Right ventricle myocardium inferior (tissue), 1 donor: ENCODE measurements at regions not wholly inside any gene's neighbourhood (a gene's known extent, or its start where the extent isn't known, plus 50 kb on each side); places are given as distances from the start of the nearest gene placed in this dataset.

Experiments
- ATAC-seq: fragments of 200-7000 bp; cut with Tn5 transposase; one replicate; pipeline ENCODE4 v1.9.1; 2020; ENCODE audit warnings: mild to moderate bottlenecking, moderate library complexity
- DNase-seq: peaks from one replicate; pipeline ENCODE4 v3.0.0; 2021; ENCODE audit errors: missing footprints
- intact Hi-C: fragments of 100-400 bp; cut with DNase I; formaldehyde crosslinking; loops from one replicate; pipeline ENCODE4 v1.11.0; 2022
- donor health status: DM: no; HTN: yes; CAD: no; lungs with severe emphysema.

DNA sequence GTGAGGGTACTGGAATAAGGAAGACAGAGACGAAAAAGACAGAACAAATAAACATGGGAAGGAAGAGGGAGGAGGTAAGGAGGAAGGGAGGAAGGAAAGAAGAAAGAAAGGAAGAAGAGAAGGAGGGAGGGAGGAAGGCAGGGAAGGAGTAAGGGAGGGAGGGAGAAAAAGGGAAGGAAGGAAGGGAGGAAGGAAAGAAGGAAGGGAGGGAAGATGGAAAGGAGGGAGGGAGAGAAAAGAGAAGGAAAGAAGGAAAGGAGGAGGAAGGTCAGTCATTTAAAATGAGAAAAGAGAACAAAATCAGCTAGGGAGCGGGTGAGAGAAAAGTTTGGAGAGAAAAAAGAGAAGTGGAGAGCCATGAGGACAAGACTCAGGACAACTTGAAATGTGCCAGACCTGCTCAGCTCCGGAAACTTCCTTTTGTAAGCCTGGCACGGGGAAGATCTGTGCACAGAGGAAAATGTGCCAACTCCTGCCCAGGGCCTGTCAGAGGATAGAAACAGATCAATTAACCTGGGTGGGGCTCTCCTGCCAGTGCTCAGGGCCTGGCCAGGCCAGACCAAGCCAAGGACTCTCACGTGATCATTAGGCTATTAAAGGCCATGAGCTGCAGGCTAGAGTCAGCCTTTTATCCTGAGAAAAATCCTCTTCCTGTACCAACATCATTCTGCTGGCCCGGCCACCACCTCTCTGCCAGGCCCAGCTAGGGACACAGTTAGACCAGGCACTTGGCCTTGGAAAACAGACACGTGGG, 50.1 kb upstream of the BCL6 start:
- no peak for ATAC-seq
- intact Hi-C loops, result no loop called here
- DNase-seq, result no peak

DNA sequence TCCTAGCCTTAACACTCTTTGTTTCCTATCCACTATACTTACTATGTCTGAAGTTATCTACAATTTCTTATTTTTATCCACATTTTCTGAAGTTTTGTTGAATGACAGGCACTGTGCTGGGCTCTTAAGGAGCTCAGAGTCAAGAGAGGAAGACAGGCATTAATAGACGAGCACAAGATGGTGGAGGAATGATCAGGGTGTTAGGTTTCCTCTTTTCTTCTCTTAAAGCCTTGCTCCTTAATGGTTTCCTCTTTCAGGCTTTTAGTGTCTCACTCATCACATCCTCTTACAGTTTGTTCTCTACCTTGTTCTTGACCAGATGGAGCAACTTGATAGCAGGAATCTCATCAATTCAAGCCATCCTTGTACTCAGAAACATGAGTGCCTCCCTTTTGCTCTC, 52.9 kb upstream of the BCL6 start:
- no peak for ATAC-seq
- no peak for DNase-seq
- intact Hi-C loops, result no loop called here

GRCh38 chr3:187798531-187799530, 53.6 kb upstream of the BCL6 start:
- intact Hi-C loops, result no loop called here
- no peak for DNase-seq
- ATAC-seq, result no peak

- ATAC-seq, result no peak
- DNase-seq, result no peak
- intact Hi-C loops, result no loop called here
Measured at GRCh38 chr3:187799942-187800641, 54.8 kb upstream of the BCL6 start.

GRCh38 chr3:187801152-187801551, 55.9 kb upstream of the BCL6 start:
- ATAC-seq, result no peak
- intact Hi-C loops, result no loop called here
- no peak for DNase-seq

DNA sequence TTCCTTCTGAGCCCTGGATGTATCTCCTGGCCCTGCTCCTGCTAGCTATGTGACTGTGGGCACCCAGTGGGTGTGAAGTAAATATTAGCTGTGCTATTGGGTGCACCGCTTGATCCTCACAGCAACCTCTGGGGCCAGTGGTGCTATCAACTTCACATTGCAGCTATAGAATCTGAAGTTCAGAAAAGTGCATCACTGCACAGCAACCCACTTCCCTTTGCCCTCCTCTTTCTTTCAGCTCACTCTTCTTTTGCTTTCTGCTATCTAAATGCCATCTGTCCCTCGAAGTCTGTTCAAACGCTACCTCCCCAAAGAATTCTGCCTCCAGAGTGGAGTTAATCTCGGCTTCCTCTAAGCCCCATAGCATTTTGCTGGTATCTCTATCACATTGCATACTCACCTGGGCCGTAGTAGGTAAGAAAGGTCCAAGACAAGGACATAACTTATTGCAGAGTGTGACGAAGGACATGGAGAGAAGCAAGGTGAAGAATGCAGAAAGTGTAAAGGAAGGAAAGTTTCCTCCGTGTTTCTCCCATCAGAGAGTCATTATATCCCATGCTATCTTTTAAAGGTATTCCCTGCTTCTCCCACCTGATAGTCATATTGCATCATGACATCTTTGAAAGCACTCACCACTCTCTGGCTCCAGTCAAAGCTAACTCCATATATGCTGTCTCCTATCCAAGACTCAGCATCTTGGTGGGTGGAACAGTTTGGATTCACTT, 57.1 kb upstream of the BCL6 start:
- no peak for DNase-seq
- ATAC-seq, result no peak
- intact Hi-C loops, result no loop called here

DNA sequence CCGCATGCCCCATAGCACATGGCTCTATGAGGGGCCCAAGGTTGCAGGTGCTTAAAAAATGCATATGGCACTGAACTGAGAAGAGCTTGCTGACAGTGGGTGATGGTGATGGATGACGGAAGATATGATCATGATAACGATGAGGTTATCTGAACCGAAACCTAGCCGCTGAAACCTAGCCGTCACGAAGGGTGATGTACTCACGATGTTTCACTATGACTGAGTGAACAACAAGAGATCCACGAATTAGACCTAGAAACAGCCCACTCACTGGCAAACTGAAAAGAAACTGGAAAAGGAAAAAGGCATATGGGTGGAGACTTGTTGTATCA, 57.6 kb upstream of the BCL6 start:
- no peak for ATAC-seq
- intact Hi-C loops, result no loop called here
- no peak for DNase-seq

DNA sequence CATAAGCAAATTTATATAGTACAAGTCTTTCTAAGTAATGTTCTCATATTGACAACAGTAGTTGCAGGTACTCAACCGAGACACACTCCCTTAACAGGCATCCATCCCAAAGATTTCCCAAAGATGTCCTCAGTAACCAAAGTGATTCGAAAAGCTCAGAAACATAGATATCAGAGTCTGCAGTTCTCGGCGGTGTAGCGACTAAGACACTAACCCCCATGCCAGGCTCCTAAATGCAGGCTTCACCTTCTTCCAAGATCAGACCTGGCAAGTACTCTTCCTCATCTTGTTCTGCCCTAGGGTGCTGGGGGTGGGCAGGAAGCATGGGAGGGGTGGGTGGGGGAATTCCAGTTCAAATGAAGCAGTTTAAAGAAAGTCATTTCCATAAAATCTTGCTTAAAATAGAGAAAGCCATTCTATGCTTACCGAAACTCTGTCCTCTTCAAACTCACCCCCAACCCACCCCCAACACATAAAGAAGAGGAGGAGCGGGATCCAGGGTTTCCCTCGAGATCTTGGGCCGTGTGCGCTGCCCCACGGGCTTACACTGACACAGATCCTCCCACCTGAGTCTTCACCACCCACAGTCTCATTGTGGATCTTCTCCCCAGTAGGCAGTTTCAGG, 59.0 kb upstream of the BCL6 start:
- no peak for ATAC-seq
- intact Hi-C loops, result no loop called here
- no peak for DNase-seq

DNA sequence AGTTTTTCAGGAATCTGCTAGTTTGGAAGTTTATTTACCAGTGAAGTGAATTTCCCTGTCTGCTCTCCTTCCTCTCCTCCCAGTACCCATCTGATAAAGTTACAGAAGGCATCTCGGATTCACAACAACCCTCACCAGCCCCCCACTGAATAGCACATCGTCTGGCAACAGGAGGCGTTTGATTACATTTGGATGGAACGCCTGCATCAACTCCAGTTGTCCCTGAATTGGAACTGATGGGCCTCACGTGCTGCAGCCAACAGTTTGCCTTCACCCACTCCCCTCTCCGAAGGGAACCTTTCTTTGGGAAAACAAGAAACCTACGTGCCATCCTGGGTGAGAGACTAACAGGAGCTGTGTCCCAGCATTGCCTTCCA, 59.5 kb upstream of the BCL6 start:
- DNase-seq, result no peak
- intact Hi-C loops, result no loop called here
- ATAC-seq, result no peak

GRCh38 chr3:187805774-187806173, 60.5 kb upstream of the BCL6 start:
- ATAC-seq, result no peak
- DNase-seq, result no peak
- intact Hi-C loops, result no loop called here

DNA sequence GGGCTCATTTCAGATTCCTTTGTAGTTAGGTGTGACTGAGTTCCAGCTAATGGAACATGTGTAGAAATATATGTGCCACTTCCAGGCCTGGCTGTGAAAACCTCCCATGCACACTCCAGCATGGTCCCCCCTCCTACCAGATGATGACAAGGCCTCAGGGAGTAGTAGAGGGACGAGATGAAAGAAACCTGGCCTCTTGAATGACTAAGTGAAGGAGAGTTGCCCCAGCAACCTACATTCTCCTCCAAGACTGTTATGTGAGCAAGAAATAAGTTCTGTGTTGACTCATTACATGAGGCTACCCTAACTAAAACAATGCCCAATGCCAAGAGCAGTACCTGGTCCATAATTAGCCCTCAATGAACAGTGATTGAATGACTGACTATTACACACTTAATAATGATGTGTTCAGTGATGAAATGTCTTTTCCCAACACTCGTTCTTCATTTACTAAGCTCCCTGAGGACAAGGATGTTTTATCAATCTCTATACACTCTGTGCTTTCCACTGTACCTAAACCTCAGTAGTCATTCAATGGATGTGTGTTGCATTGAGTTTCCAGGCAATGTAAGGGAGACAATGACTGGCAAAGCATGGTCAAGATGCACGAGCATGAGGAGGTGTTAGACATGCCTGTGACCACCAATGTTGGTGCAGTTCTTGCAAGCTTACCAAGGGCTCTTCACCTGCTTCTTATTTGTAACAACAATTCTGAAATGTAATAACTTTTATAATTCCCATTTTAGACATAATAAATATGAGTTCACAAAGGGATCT, 62.0 kb upstream of the BCL6 start:
- intact Hi-C loops, result no loop called here
- ATAC-seq (no peak), DNase-seq (no peak)

GRCh38 chr3:187808527-187808895, 63.2 kb upstream of the BCL6 start:
- ATAC-seq (no peak), DNase-seq (no peak)
- intact Hi-C loops, result no loop called here

DNA sequence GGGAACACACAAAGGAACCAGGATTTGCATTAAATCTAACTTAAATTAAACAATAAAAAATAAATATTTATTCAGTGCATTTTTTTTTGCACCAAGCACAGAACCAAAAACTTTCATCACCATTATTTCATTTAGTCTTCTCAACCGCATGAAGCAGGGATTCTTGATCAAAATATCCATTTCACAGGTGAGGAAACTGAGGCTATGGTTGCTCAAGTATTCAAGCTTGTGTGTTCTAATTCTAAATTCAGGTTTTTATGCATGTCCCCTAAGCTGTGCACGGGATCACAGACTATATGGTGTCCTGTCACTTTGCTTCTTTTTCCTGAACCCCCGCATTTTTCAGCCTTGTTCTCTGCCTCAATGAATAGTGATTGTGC, 64.3 kb upstream of the BCL6 start:
- DNase-seq (no peak), ATAC-seq (no peak)
- intact Hi-C loops, result no loop called here

- intact Hi-C loops, result no loop called here
Measured at GRCh38 chr3:187810021-187810446, 64.8 kb upstream of the BCL6 start.

DNA sequence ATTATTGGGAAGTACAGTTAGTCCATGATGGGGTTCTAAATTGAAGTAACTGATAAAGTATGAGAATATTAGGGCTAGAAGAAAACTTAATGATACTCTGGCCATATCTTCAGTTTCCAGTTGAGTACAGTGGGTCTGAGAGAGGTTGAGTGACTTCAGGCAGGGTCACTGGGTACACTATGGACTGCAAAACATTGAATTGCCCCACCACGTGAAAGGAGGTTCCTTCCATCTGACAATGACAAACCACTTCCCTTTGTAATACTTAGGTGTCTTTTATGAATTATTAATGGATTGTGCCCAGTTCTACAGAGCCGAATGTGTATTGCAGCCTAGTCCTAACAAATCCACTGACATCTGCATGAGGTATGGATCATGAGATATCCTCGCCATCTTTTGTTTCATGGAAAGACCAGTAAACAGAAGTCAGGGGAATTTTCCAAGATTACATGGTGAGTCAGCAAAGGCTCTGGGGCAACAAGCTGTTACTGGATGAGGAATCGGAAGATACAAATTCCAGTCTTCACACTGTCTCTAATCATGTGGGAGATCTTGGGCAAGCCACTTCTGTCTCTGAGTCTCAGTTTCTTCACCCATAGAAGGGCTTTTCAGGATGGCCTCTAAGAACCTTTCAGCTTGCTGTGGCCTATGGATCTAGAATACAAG, 66.5 kb upstream of the BCL6 start:
- DNase-seq, result no peak
- intact Hi-C loops, result no loop called here
- ATAC-seq, result no peak

More at GRCh38 chr3:187810021-187810446, 64.8 kb upstream of the BCL6 start:
- ATAC-seq (no peak), DNase-seq (no peak)

DNA sequence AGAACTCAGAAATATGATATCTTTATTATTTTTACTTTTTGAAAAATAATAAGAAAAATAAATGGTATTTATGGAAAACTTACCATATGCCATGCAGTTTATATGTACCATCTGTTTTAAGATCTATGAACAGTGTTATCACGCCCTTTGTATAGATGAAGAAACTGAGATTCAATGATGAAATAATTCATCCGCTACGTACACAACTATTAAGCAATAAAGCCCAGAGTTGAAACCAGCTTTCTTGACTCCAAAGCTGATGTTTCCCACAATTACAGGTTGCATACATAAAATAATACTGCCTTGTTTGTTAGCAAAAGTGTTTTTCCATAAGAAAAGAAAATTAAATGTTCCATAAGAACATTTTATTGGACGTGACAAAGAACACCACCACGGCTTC, 67.2 kb upstream of the BCL6 start:
- no peak for DNase-seq
- ATAC-seq, result no peak
- intact Hi-C loops, result no loop called here

- DNase-seq, result no peak
- ATAC-seq, result no peak
- intact Hi-C loops, result no loop called here
Measured at GRCh38 chr3:187813198-187813597, 67.9 kb upstream of the BCL6 start.
